H1 (cell line): ENCODE measurements at regions not wholly inside any gene's neighbourhood (a gene's known extent, or its start where the extent isn't known, plus 50 kb on each side); places are given as distances from the start of the nearest gene placed in this dataset.

Source experiments
- CTCF ChIA-PET: fragments of 300-600 bp; sonication (Branson Sonifier 250); formaldehyde crosslinking; loops from one replicate; lab custom pipeline; 2021; ENCODE audit not compliant: partially characterized antibody; lab: Charles Lee
- POLR2A ChIA-PET: fragments of 300-600 bp; sonication (Branson Sonifier 250); formaldehyde crosslinking; loops from one replicate; lab custom pipeline; 2021; ENCODE audit warnings: inconsistent platforms; ENCODE audit not compliant: partially characterized antibody; lab: Charles Lee
- DNase-seq, 2 experiments: peaks; one replicate each; pipeline versions ENCODE4 v3.0.0 to v3.0.0-alpha.2; 2010 to 2022; ENCODE audit warnings: low spot score in 2 of 2, low read depth in 1 of 2, mixed read lengths in 1 of 2
- FAIRE-seq: peaks from 2 replicates; lab custom pipeline; 2011; peaks lifted over from hg19 to GRCh38; lab: Jason Lieb, UNC
- H2AFZ ChIP-seq: 2 replicates; pipeline ENCODE4 v1.8.1; 2012; ENCODE audit warnings: low read length, inconsistent platforms
- H2AK5ac ChIP-seq: 2 replicates; pipeline ENCODE4 v1.6.1; 2013; ENCODE audit warnings: low read depth, low read length
- H2BK120ac ChIP-seq: replicated peaks from 2 replicates; pipeline ENCODE3; 2013; ENCODE audit warnings: low read depth, low read length, inconsistent platforms
- H2BK12ac ChIP-seq: 2 replicates; pipeline ENCODE4 v1.6.1; 2013; ENCODE audit warnings: low read depth, low read length
- H2BK15ac ChIP-seq: 2 replicates; pipeline ENCODE4 v1.6.1; 2013; ENCODE audit warnings: low read length
- H2BK20ac ChIP-seq: 2 replicates; pipeline ENCODE4 v1.6.1; 2013; ENCODE audit warnings: low read length
- H2BK5ac ChIP-seq: 2 replicates; pipeline ENCODE4 v1.6.1; 2013; ENCODE audit warnings: low read depth, low read length
- H3K14ac ChIP-seq: 2 replicates; pipeline ENCODE4 v1.6.1; 2013; ENCODE audit warnings: inconsistent platforms; ENCODE audit not compliant: insufficient read length
- H3K18ac ChIP-seq: 2 replicates; pipeline ENCODE4 v1.6.1; 2013; ENCODE audit warnings: low read length; ENCODE audit errors: extremely low read depth
- H3K23ac ChIP-seq: 2 replicates; pipeline ENCODE4 v1.6.1; 2013; ENCODE audit warnings: inconsistent platforms; ENCODE audit not compliant: insufficient read length
- H3K23me2 ChIP-seq: 2 replicates; pipeline ENCODE4 v1.6.1; 2013; ENCODE audit warnings: low read depth, low read length
- H3K27ac ChIP-seq: 2 replicates; pipeline ENCODE4 v1.6.1; 2011; ENCODE audit warnings: low read depth, low read length, inconsistent platforms
- H3K27me3 ChIP-seq, 4 experiments: replicated peaks in 1 of 4; 1 replicate in 1 of 4; 2 replicates in 3 of 4; pipeline versions ENCODE4 v1.6.1 to v1.8.1; 2011 to 2013; ENCODE audit warnings: low read length in 3 of 4, mild to moderate bottlenecking in 3 of 4, inconsistent platforms in 2 of 4, mixed read lengths in 2 of 4, moderate library complexity in 1 of 4; ENCODE audit not compliant: control insufficient read depth in 3 of 4, insufficient read depth in 3 of 4; ENCODE audit errors: extremely low read depth in 1 of 4
- H3K36me3 ChIP-seq, 4 experiments: 2 replicates each; pipeline versions ENCODE4 v1.6.1 to v1.8.1; 2011 to 2013; ENCODE audit warnings: mild to moderate bottlenecking in 4 of 4, low read length in 3 of 4, moderate library complexity in 2 of 4, control low read depth in 1 of 4, inconsistent platforms in 1 of 4; ENCODE audit not compliant: insufficient read depth in 4 of 4, control insufficient read depth in 2 of 4
- H3K4ac ChIP-seq: replicated peaks from 2 replicates; pipeline ENCODE3; 2013; ENCODE audit warnings: low read length, low read depth, mixed read lengths, inconsistent platforms; ENCODE audit not compliant: insufficient read length
- H3K4me1 ChIP-seq, 4 experiments: replicated peaks in 1 of 4; 1 replicate in 1 of 4; 2 replicates in 3 of 4; pipeline versions ENCODE4 v1.6.1 to v1.8.1; 2011 to 2013; ENCODE audit warnings: low read length in 3 of 4, inconsistent platforms in 2 of 4, mixed read lengths in 1 of 4; ENCODE audit not compliant: insufficient read depth in 4 of 4, control insufficient read depth in 3 of 4
- H3K4me2 ChIP-seq, 2 experiments: 2 replicates each; pipeline versions ENCODE4 v1.6.1 to v1.8.1; 2011 to 2013; ENCODE audit warnings: low read depth in 2 of 2, low read length in 2 of 2, control low read depth in 1 of 2, inconsistent platforms in 1 of 2, mild to moderate bottlenecking in 1 of 2; ENCODE audit not compliant: insufficient read depth in 1 of 2
- H3K4me3 ChIP-seq, 4 experiments: fragments of 200-600, 300-600 bp in 1 of 4; sonication (generic), shearing (Covaris generic), sonication (Bioruptor Twin) in 1 of 4; 2 replicates each; pipeline versions ENCODE4 v1.5.1 to v1.8.1; 2011 to 2016; ENCODE audit warnings: low read length in 4 of 4, low read depth in 3 of 4, control low read depth in 2 of 4, inconsistent platforms in 2 of 4, mild to moderate bottlenecking in 2 of 4, mixed read lengths in 1 of 4, moderate library complexity in 1 of 4; ENCODE audit not compliant: insufficient read depth in 2 of 4; ENCODE audit errors: extremely low read depth in 1 of 4
- H3K56ac ChIP-seq: replicated peaks from 2 replicates; pipeline ENCODE3; 2013; ENCODE audit warnings: low read depth, mild to moderate bottlenecking, mixed read lengths, low read length, inconsistent platforms; ENCODE audit not compliant: insufficient read length
- H3K79me1 ChIP-seq: 2 replicates; pipeline ENCODE4 v1.6.1; 2013; ENCODE audit warnings: low read depth, low read length, control low read depth
- H3K79me2 ChIP-seq, 2 experiments: 2 replicates each; pipeline versions ENCODE4 v1.6.1 to v1.8.1; 2012 to 2013; ENCODE audit warnings: low read length in 2 of 2, mild to moderate bottlenecking in 2 of 2, inconsistent platforms in 1 of 2; ENCODE audit not compliant: insufficient read depth in 2 of 2, control insufficient read depth in 1 of 2
- H3K9ac ChIP-seq, 4 experiments: replicated peaks in 1 of 4; 1 replicate in 1 of 4; 2 replicates in 3 of 4; pipeline versions ENCODE4 v1.6.1 to v1.8.1; 2011 to 2013; ENCODE audit warnings: low read depth in 3 of 4, low read length in 3 of 4, control low read depth in 2 of 4, mild to moderate bottlenecking in 2 of 4, moderate library complexity in 2 of 4, inconsistent platforms in 1 of 4; ENCODE audit errors: extremely low read depth in 1 of 4
- H3K9me3 ChIP-seq, 2 experiments: 2 replicates each; pipeline versions ENCODE4 v1.6.1 to v1.8.1; 2012 to 2013; ENCODE audit warnings: mild to moderate bottlenecking in 2 of 2, moderate library complexity in 2 of 2, control low read depth in 1 of 2, inconsistent platforms in 1 of 2, low read depth in 1 of 2, low read length in 1 of 2, mixed read lengths in 1 of 2; ENCODE audit not compliant: insufficient read depth in 2 of 2
- H4K20me1 ChIP-seq, 2 experiments: replicated peaks in 1 of 2; 2 replicates each; pipeline versions ENCODE3 to v1.8.1; 2011 to 2013; ENCODE audit warnings: inconsistent platforms in 2 of 2, low read length in 2 of 2, mild to moderate bottlenecking in 1 of 2; ENCODE audit not compliant: insufficient read depth in 2 of 2, control insufficient read depth in 1 of 2
- H4K5ac ChIP-seq: 2 replicates; pipeline ENCODE4 v1.6.1; 2013; ENCODE audit warnings: low read length, low read depth, mixed read lengths, inconsistent platforms; ENCODE audit not compliant: insufficient read length
- H4K8ac ChIP-seq: 2 replicates; pipeline ENCODE4 v1.8.0; 2013; ENCODE audit warnings: mild to moderate bottlenecking, moderate library complexity, low read length, inconsistent platforms; ENCODE audit not compliant: insufficient read depth; ENCODE audit errors: extremely low read depth
- H4K91ac ChIP-seq: replicated peaks from 2 replicates; pipeline ENCODE3; 2013; ENCODE audit warnings: low read length, mixed read lengths, inconsistent platforms; ENCODE audit not compliant: insufficient read length
- BACH1 ChIP-seq: IDR thresholded peaks from 2 replicates; pipeline ENCODE4 v1.6.1; 2012; ENCODE audit warnings: low read length, improper control_type of control experiment
- CBX8 ChIP-seq: fragments of 300-800, 300-1000 bp; sonication (generic); IDR thresholded peaks from 2 replicates; pipeline ENCODE4 v1.7.1; 2016; ENCODE audit warnings: low read depth, low read length, borderline replicate concordance
- CEBPB ChIP-seq: IDR thresholded peaks from 2 replicates; pipeline ENCODE4 v1.6.1; 2012; ENCODE audit warnings: low read depth, low read length
- CHD2 ChIP-seq: IDR thresholded peaks from 2 replicates; pipeline ENCODE4 v1.6.1; 2012; ENCODE audit warnings: low read length, improper control_type of control experiment
- HDAC6 ChIP-seq: IDR thresholded peaks from one replicate; pipeline ENCODE4 v1.7.1; 2012; ENCODE audit warnings: low read depth, mild to moderate bottlenecking, inconsistent platforms, low read length, moderate library complexity
- NANOG ChIP-seq: IDR thresholded peaks from 2 replicates; pipeline ENCODE4 v1.6.1; 2011; ENCODE audit warnings: low read length, low read depth, mild to moderate bottlenecking, inconsistent platforms; ENCODE audit not compliant: insufficient read depth, poor library complexity, severe bottlenecking
- POLR2AphosphoS5 ChIP-seq: IDR thresholded peaks from 2 replicates; pipeline ENCODE4 v1.6.1; 2011; ENCODE audit warnings: low read depth, low read length
- RFX5 ChIP-seq: IDR thresholded peaks from 2 replicates; pipeline ENCODE4 v1.6.1; 2011; ENCODE audit warnings: low read depth, low read length, improper control_type of control experiment, borderline replicate concordance
- SIX5 ChIP-seq: IDR thresholded peaks from 2 replicates; pipeline ENCODE4 v1.6.1; 2011; ENCODE audit warnings: mild to moderate bottlenecking, low read depth, low read length
- SP4 ChIP-seq: IDR thresholded peaks from 2 replicates; pipeline ENCODE4 v1.6.1; 2012; ENCODE audit warnings: low read length, inconsistent platforms
- SUZ12 ChIP-seq: fragments of 200-600 bp; sonication (generic); IDR thresholded peaks from 2 replicates; pipeline ENCODE4 v1.6.1; 2012; ENCODE audit warnings: mild to moderate bottlenecking, inconsistent platforms, low read length, moderate library complexity, mixed read lengths
- TBP ChIP-seq: IDR thresholded peaks from 2 replicates; pipeline ENCODE4 v1.6.1; 2011; ENCODE audit warnings: low read depth, low read length, improper control_type of control experiment
- ZNF274 ChIP-seq: IDR thresholded peaks from 2 replicates; pipeline ENCODE4 v1.7.0; 2012; ENCODE audit warnings: low read length, borderline replicate concordance; ENCODE audit errors: extremely low read depth
- WGBS, 2 experiments: shearing (Covaris generic) in 1 of 2; methylation state at CpG; one replicate each; pipeline versions ENCODE4 v1.1.6 to v1.1.7; 2013 to 2015; ENCODE audit warnings: low lambda C conversion rate in 2 of 2, mixed read lengths in 2 of 2, inconsistent platforms in 1 of 2, low coverage in 1 of 2, missing lambda C conversion rate in 1 of 2; ENCODE audit not compliant: insufficient replicate concordance in 2 of 2, insufficient coverage in 1 of 2, insufficient read length in 1 of 2; ENCODE audit errors: extremely low coverage in 1 of 2, missing lambda C conversion rate in 1 of 2; 5-methylcytosine and 5-hydroxymethylcytosine counted together

DNA sequence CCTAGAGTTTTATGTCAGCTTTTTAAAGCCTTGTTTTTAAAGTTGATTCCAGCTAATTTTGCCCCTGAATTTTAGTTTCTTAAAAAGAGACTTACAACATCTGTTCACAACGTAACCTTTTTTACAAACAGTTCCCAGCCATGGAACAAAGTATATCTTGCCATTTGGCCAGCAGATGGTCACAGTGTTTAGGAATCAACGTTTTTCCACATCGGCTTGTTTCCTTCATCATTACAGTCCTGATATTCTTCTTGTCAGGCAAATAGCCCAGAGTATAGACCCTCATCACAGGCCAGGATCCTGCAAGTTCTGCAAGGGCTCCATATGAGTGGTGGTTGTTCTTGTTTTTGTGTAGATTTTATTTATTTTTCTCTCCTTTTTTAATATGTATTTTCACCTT is 341.7 kb upstream of the HTR1E start:
- Histone ChIP-seq H3K9me3 (no peaks in the 10 kb centered on the region), H4K8ac (no peak overlapping the region), H3K23me2 (no peaks in the 10 kb centered on the region), H3K18ac (no peak overlapping the region), H4K20me1 (no peaks in the 10 kb centered on the region), H3K4ac (no peak overlapping the region), H2BK12ac (no peak overlapping the region), H4K91ac (no peak overlapping the region), H3K36me3 (no peaks in the 10 kb centered on the region), H3K14ac (no peak overlapping the region), H3K4me2 (no peak overlapping the region), H3K79me2 (no peaks in the 10 kb centered on the region), H3K56ac (no peak overlapping the region), H3K79me1 (no peaks in the 10 kb centered on the region), H2BK5ac (no peak overlapping the region), H3K27ac (no peak overlapping the region), H3K9ac (no peak overlapping the region), H2BK20ac (no peak overlapping the region), H3K23ac (no peak overlapping the region), H3K4me1 (no peaks in the 10 kb centered on the region), H2BK120ac (no peak overlapping the region), H2BK15ac (no peak overlapping the region), H4K5ac (no peak overlapping the region), H3K4me3 (no peak overlapping the region), H2AK5ac (no peak overlapping the region), H3K27me3 (no peaks in the 10 kb centered on the region), H2AFZ (no peak overlapping the region; the same call in 1 of the 2 replicates)
- FAIRE-seq (no peak), DNase-seq (no peak)
- TF ChIP-seq NANOG = no peak
- no peak for TF ChIP-seq POLR2AphosphoS5
- no peak for TF ChIP-seq ZNF274
- TF ChIP-seq TBP = no peak
- TF ChIP-seq CBX8 = no peak
- no peak for TF ChIP-seq SP4
- TF ChIP-seq CHD2 = no peak
- no peak for TF ChIP-seq RFX5
- TF ChIP-seq HDAC6 = no peak
- TF ChIP-seq CEBPB = no peak
- TF ChIP-seq SIX5 = no peak
- TF ChIP-seq BACH1 = no peak
- TF ChIP-seq SUZ12 = no peak
- CTCF ChIA-PET = no interaction called here
- 58% methylated on average over 3 of the region's 3 CpGs; no CpG with 5 or more reads in 1 of the 2 experiments for WGBS, 2 experiments
- POLR2A ChIA-PET = no interaction called here
